ENCODE measurements at regions not wholly inside any gene's neighbourhood (a gene's known extent, or its start where the extent isn't known, plus 50 kb on each side); places are given as distances from the start of the nearest gene placed in this dataset.

- no peak for DNase-seq
Observed at GRCh38 chr12:3947781-3948180, 74.6 kb upstream of the PARP11 start.

- DNase-seq: no peak
Observed at GRCh38 chr12:3945671-3946070, 72.5 kb upstream of the PARP11 start.

GRCh38 chr12:3944620-3945019, 71.4 kb upstream of the PARP11 start:
- DNase-seq: no peak

DNA sequence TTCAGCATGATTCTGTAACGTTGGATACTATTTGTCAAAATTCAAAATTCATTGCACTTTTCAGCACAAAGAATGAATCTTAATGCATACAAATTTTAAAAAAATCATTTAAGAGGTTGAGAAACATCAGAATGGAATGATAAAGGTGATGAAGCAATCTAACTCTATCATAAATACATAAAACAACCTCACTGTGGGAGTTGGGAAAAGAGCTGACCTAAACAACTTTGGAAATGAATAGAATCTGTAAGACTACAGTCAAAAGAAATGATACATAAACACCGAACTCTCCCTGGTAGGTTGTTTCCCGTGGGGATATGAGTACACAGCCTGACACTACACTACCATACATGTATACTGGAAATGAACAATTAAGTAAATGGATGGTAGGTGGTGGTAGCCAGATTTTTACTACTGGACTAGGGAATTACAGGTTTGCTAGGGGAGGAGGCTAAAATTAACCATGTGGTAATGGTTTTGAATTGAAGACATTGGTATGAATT, 64.9 kb upstream of the PARP11 start:
- no peak for DNase-seq

DNA sequence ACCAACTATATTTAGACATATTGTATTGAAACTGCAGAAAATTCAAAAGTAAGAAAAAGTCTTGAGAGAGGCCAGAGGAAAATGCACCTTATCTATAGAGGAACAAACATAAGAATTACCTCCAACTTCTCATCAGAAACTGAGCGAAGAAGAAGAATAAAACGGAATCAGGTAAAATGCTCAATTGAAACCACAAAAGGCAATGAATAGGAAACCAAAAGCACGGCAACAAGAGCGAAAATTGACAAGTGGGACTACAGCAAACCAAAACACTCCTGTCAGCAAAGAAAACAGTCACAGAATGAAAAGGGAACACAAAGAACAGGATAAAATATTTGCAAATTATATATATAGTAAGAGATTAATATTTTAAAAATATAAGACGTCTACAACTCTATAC, 61.9 kb upstream of the PARP11 start:
- no peak for DNase-seq

DNA sequence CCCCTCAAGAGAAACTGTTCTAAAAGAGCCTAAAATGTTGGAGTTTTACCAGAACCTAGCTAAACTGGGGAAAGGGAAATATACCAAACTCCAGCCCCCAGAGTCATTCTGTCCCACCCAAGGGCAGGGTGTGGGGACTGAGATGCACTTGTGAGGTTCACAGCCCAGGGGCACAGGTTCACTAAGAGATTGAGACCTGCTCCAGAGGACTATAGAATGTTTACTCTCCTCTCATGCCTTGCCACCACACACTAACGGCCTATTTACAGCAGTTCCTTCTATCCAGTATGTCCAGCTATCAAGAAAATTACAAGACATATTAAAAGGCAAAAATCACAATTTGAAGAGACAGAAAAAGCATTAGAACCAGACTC, 60.6 kb upstream of the PARP11 start:
- no peak for DNase-seq

DNA sequence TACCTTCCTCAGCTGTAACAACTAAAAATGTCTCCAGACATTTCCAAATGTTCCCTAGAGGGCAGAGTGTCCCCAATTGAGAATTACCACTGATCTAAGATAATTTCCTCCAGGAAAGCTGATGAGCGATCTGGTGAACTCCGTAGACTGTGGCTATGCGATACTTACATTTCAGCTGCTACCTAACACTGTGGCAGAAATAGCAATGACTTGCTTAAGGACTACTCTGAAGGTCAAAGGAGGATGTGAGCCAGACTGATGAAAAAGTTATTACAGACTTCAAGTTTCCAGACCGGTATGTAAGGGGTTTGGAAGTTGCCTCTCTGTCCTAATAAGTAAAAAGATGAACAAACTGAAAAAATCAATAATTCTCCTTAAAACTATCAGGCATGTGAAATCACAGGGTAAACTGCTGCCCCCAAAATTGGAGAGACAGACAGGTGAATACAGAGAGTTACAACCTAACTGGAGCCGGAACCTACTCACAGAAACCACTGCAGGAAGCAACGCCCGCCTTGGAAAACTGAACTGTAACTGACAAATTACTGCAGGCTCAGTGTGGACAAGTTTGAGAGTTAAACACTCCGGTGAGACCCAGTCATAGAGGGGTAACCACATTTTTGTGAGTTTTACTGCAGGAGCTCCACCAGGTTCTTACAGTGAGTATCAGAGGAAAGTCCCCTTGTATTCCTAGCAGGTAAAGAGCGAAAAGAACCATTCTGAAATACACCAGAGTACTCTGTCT, 60.0 kb upstream of the PARP11 start:
- DNase-seq: no peak

GRCh38 chr12:3931776-3932175, 58.6 kb upstream of the PARP11 start:
- no peak for DNase-seq

DNA sequence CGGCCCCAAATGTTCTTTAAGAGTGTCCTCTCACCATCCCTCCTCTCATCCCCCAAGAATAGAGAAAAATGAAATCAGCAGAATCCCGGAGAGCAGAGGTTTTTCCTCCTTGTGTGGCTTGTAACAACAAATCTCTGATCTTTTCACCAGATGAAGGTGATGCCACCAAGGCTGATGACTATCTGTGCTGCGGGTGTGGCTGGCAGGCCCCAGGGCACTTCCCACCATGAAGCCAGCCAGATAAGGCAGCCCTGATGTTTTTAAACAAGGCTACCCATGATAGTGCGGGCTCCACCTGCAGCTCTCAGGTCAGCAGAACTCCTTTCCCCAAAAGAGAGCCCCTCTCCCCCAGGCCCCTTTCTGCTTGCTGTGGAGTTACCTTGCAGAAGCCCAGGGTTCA, 58.0 kb upstream of the PARP11 start:
- DNase-seq: no peak

- DNase-seq: no peak
Observed at GRCh38 chr12:3929875-3930615, 56.8 kb upstream of the PARP11 start.

- DNase-seq: no peak
Observed at GRCh38 chr12:3928538-3929184, 55.5 kb upstream of the PARP11 start.

GRCh38 chr12:3925621-3926020, 52.4 kb upstream of the PARP11 start:
- DNase-seq: no peak

DNA sequence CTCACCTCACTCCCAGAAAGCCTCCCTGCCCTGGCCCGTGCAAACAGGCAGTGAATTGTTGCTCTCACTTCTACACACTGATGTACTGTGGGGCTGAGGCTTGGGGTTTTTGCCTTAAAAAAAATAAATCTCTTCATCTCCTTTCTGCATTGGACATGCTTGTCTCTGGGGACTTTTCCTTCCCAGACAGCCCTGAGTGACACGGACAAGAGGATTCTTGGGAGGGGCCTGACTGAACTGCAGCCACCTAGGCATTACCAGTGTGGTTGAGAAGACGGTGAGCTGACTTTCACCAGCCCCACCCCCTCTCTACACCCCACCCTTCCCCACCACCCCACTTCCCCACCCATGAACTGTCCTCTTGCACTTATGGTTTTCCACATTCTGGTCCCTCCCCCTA, 51.6 kb upstream of the PARP11 start:
- no peak for DNase-seq

DNA sequence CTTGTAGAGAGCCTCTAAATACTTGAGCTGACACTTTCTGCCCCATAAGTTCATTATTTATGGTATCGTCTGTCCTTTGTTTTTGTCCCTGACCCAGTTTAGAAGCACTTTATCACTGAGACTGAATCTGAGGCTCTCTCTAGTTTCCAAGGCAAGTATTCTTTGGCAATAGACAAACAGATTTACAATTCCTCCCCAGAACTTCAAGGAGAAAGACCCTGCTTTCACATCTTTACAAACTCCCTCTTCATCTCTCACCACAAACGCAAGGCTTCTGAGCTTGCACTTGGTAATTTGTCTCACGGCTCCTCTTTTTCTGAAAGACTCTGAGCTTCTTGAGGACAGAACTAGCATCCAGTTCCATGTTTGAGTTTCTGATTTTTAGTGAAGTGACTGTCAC, 49.8 kb upstream of the PARP11 start:
- DNase-seq: no peak
